GM23338 (cell line): ENCODE measurements at regions not wholly inside any gene's neighbourhood (a gene's known extent, or its start where the extent isn't known, plus 50 kb on each side); places are given as distances from the start of the nearest gene placed in this dataset.

ENCODE experiments used
- CREB1 ChIP-seq: fragments of 250-450 bp; sonication (Bioruptor Pico); IDR thresholded peaks from 2 replicates; pipeline ENCODE4 v1.5.0; 2020; ENCODE audit warnings: low read depth, mild to moderate bottlenecking, moderate library complexity
- EZH2 ChIP-seq: fragments of 200-600 bp; sonication (generic); IDR thresholded peaks from one replicate; pipeline ENCODE4 v1.8.0; 2017; ENCODE audit warnings: antibody characterized with exemption, mild to moderate bottlenecking, low read depth; ENCODE audit not compliant: unreplicated experiment
- EZH2phosphoT487 ChIP-seq: fragments of 200-600 bp; sonication (generic); IDR thresholded peaks from one replicate; pipeline ENCODE4 v1.8.1; 2018; ENCODE audit warnings: antibody characterized with exemption; ENCODE audit not compliant: unreplicated experiment
- JUNB ChIP-seq: IDR thresholded peaks from one replicate; pipeline ENCODE4 v1.6.1; 2016; ENCODE audit warnings: antibody characterized with exemption; ENCODE audit not compliant: unreplicated experiment
- NANOG ChIP-seq: IDR thresholded peaks from 2 replicates; pipeline ENCODE4 v1.6.1; 2016; ENCODE audit warnings: antibody characterized with exemption, borderline replicate concordance
- POLR2AphosphoS5 ChIP-seq: IDR thresholded peaks from 2 replicates; pipeline ENCODE4 v1.6.1; 2016; ENCODE audit warnings: antibody characterized with exemption, low read depth
- STAT1 ChIP-seq: IDR thresholded peaks from one replicate; pipeline ENCODE4 v1.6.1; 2016; ENCODE audit warnings: antibody characterized with exemption; ENCODE audit not compliant: unreplicated experiment
- ZNF331 ChIP-seq: fragments of 250-450 bp; sonication (Bioruptor Pico); IDR thresholded peaks from 2 replicates; pipeline ENCODE4 v1.5.0; 2020; ENCODE audit warnings: low read depth, mild to moderate bottlenecking, moderate library complexity
- TF ChIP-seq, protein P1 (sequence below), 2 experiments: fragments of 200-600 bp in 1 of 2; sonication (generic) in 1 of 2; conservative IDR thresholded peaks; 2 replicates each; pipeline versions ENCODE4 v1.5.1 to v1.6.1; 2016 to 2017; ENCODE audit warnings: antibody characterized with exemption in 2 of 2, low read depth in 2 of 2, mild to moderate bottlenecking in 2 of 2, moderate library complexity in 1 of 2
- TF ChIP-seq, protein P2 (sequence below): IDR thresholded peaks from one replicate; pipeline ENCODE4 v1.6.1; 2018; ENCODE audit warnings: antibody characterized with exemption; ENCODE audit not compliant: unreplicated experiment
- TF ChIP-seq, protein P3 (sequence below): IDR thresholded peaks from 2 replicates; pipeline ENCODE4 v1.6.1; 2016; ENCODE audit warnings: antibody characterized with exemption

DNA sequence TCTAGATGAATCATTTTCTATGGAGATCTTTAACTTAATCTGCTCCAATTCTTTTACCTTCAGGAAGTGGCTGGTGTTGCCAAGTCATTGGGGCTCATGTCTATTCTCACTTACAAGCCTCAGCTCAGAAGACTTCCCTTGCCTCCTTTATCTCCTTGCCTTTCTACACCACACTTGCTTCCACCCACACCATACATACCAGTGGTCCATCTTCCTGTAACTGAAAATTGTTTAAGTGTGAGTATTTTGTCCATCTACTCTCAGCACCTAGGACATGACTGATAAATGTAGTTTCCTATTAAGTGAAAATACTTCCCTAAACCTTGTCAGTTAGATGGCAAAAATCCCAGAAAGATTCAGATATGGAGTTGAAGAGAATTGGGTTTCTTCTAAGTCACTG lies 199.7 kb upstream of the CPNE8 start:
- TF ChIP-seq CREB1 (CRISPR knock-in tag), result no peak
- TF ChIP-seq EZH2, result no peak
- TF ChIP-seq JUNB, result no peak
- TF ChIP-seq POLR2AphosphoS5, result no peak
- TF ChIP-seq, protein P1, sequence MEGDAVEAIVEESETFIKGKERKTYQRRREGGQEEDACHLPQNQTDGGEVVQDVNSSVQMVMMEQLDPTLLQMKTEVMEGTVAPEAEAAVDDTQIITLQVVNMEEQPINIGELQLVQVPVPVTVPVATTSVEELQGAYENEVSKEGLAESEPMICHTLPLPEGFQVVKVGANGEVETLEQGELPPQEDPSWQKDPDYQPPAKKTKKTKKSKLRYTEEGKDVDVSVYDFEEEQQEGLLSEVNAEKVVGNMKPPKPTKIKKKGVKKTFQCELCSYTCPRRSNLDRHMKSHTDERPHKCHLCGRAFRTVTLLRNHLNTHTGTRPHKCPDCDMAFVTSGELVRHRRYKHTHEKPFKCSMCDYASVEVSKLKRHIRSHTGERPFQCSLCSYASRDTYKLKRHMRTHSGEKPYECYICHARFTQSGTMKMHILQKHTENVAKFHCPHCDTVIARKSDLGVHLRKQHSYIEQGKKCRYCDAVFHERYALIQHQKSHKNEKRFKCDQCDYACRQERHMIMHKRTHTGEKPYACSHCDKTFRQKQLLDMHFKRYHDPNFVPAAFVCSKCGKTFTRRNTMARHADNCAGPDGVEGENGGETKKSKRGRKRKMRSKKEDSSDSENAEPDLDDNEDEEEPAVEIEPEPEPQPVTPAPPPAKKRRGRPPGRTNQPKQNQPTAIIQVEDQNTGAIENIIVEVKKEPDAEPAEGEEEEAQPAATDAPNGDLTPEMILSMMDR (conservative IDR thresholded peaks at IDR 0.05; ENCODE audit: low read depth in 2 of 2), result no peak
- no peak for TF ChIP-seq EZH2phosphoT487
- TF ChIP-seq, protein P2, sequence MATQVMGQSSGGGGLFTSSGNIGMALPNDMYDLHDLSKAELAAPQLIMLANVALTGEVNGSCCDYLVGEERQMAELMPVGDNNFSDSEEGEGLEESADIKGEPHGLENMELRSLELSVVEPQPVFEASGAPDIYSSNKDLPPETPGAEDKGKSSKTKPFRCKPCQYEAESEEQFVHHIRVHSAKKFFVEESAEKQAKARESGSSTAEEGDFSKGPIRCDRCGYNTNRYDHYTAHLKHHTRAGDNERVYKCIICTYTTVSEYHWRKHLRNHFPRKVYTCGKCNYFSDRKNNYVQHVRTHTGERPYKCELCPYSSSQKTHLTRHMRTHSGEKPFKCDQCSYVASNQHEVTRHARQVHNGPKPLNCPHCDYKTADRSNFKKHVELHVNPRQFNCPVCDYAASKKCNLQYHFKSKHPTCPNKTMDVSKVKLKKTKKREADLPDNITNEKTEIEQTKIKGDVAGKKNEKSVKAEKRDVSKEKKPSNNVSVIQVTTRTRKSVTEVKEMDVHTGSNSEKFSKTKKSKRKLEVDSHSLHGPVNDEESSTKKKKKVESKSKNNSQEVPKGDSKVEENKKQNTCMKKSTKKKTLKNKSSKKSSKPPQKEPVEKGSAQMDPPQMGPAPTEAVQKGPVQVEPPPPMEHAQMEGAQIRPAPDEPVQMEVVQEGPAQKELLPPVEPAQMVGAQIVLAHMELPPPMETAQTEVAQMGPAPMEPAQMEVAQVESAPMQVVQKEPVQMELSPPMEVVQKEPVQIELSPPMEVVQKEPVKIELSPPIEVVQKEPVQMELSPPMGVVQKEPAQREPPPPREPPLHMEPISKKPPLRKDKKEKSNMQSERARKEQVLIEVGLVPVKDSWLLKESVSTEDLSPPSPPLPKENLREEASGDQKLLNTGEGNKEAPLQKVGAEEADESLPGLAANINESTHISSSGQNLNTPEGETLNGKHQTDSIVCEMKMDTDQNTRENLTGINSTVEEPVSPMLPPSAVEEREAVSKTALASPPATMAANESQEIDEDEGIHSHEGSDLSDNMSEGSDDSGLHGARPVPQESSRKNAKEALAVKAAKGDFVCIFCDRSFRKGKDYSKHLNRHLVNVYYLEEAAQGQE, result no peak
- no peak for TF ChIP-seq STAT1
- no peak for TF ChIP-seq NANOG
- TF ChIP-seq, protein P3, sequence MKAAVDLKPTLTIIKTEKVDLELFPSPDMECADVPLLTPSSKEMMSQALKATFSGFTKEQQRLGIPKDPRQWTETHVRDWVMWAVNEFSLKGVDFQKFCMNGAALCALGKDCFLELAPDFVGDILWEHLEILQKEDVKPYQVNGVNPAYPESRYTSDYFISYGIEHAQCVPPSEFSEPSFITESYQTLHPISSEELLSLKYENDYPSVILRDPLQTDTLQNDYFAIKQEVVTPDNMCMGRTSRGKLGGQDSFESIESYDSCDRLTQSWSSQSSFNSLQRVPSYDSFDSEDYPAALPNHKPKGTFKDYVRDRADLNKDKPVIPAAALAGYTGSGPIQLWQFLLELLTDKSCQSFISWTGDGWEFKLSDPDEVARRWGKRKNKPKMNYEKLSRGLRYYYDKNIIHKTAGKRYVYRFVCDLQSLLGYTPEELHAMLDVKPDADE, result no peak
- no peak for TF ChIP-seq ZNF331
